Gastroesophageal sphincter (tissue), 4 donors: ENCODE measurements at regions not wholly inside any gene's neighbourhood (a gene's known extent, or its start where the extent isn't known, plus 50 kb on each side); places are given as distances from the start of the nearest gene placed in this dataset.

Experiments
- ATAC-seq: fragments of 150-250 bp; one replicate; pipeline ENCODE4 v1.9.1; 2016; ENCODE audit warnings: mild to moderate bottlenecking, moderate library complexity
- H3K27ac ChIP-seq, 4 donors: fragments of 200-600 bp; sonication (generic) in 3 of 4; 1 replicate in 3 of 4; 2 replicates in 1 of 4; pipeline ENCODE4 v1.5.1; 2016 to 2019
- H3K27me3 ChIP-seq: fragments of 200-600 bp; sonication (generic); one replicate; pipeline ENCODE4 v1.5.1; 2019
- H3K36me3 ChIP-seq, 2 donors: fragments of 200-600 bp; sonication (generic); one replicate each; pipeline ENCODE4 v1.5.1; 2019; ENCODE audit warnings: control low read depth in 1 of 2
- H3K4me1 ChIP-seq, 3 donors: fragments of 200-600 bp; sonication (generic); 1 replicate in 2 of 3; 2 replicates in 1 of 3; pipeline ENCODE4 v1.5.1; 2016 to 2019; ENCODE audit warnings: control low read depth in 2 of 3
- H3K4me3 ChIP-seq, 2 donors: fragments of 200-600 bp; sonication (generic); one replicate each; pipeline ENCODE4 v1.5.1; 2019; ENCODE audit warnings: mild to moderate bottlenecking in 1 of 2, moderate library complexity in 1 of 2
- H3K9me3 ChIP-seq, 3 donors: fragments of 200-600 bp; sonication (generic); one replicate each; pipeline ENCODE4 v1.5.1; 2017 to 2019; ENCODE audit warnings: control low read depth in 2 of 3
- EP300 ChIP-seq: sonication (generic); formaldehyde crosslinking; IDR thresholded peaks from one replicate; pipeline ENCODE4 v1.6.1; 2017; ENCODE audit warnings: antibody characterized with exemption, mild to moderate bottlenecking
- POLR2A ChIP-seq, 2 donors: fragments of 450-650 bp; IDR thresholded peaks; one replicate each; pipeline ENCODE4 v1.6.1; 2017; ENCODE audit warnings: antibody characterized with exemption in 2 of 2, mild to moderate bottlenecking in 2 of 2, moderate library complexity in 1 of 2
- POLR2AphosphoS5 ChIP-seq: sonication (generic); formaldehyde crosslinking; IDR thresholded peaks from one replicate; pipeline ENCODE4 v1.6.1; 2017; ENCODE audit warnings: antibody characterized with exemption
- WGBS, 2 donors: methylation state at CpG; one replicate each; pipeline ENCODE4 v1.1.5; 2018; ENCODE audit warnings: low coverage in 1 of 2; 5-methylcytosine and 5-hydroxymethylcytosine counted together
- TF ChIP-seq, protein P1 (sequence below), 4 experiments: fragments of 200-600 bp in 2 of 4; fragments of 450-650 bp in 2 of 4; sonication (generic) in 1 of 4; IDR thresholded peaks; one replicate each; pipeline ENCODE4 v1.5.1; 2017 to 2019; ENCODE audit warnings: antibody characterized with exemption in 4 of 4, mild to moderate bottlenecking in 2 of 4, moderate library complexity in 2 of 4

DNA sequence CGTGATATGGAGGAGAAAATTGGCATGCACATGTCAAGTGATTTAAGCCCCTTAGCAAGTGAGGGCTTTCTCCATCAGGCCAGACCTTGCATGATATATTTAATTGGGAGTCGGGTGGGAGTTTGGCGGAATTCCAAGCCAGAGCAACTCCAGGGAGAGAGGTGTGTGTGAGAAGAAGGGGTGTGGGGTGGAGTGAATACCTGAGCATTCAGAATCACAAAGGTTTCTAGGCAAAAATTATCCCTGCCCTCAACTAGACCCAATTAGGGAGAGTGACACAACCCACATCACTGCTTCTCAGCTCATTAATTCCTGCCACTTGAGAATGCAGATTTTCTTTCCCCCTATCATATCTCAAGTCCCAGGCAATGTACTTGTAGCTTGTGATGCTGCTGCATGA is 279.7 kb upstream of the TUT7 start:
- H3K4me1 ChIP-seq = no peaks in the 10 kb centered on the region
- ATAC-seq = no peak
- 68 to 100% methylated on average over 1 to 3 of the region's 3 CpGs for WGBS, 2 donors
- H3K27me3 ChIP-seq = no peaks in the 10 kb centered on the region
- TF ChIP-seq POLR2AphosphoS5 (no peak), POLR2A (IDR thresholded peaks at IDR 0.05) (no peak), EP300 (no peak)
- TF ChIP-seq, protein P1, sequence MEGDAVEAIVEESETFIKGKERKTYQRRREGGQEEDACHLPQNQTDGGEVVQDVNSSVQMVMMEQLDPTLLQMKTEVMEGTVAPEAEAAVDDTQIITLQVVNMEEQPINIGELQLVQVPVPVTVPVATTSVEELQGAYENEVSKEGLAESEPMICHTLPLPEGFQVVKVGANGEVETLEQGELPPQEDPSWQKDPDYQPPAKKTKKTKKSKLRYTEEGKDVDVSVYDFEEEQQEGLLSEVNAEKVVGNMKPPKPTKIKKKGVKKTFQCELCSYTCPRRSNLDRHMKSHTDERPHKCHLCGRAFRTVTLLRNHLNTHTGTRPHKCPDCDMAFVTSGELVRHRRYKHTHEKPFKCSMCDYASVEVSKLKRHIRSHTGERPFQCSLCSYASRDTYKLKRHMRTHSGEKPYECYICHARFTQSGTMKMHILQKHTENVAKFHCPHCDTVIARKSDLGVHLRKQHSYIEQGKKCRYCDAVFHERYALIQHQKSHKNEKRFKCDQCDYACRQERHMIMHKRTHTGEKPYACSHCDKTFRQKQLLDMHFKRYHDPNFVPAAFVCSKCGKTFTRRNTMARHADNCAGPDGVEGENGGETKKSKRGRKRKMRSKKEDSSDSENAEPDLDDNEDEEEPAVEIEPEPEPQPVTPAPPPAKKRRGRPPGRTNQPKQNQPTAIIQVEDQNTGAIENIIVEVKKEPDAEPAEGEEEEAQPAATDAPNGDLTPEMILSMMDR (IDR thresholded peaks at IDR 0.05) = no peak
- no peak overlapping the region for H3K4me3 ChIP-seq
- H3K9me3 ChIP-seq = no peaks in the 10 kb centered on the region
- no peaks in the 10 kb centered on the region for H3K36me3 ChIP-seq
- no peak overlapping the region for H3K27ac ChIP-seq

DNA sequence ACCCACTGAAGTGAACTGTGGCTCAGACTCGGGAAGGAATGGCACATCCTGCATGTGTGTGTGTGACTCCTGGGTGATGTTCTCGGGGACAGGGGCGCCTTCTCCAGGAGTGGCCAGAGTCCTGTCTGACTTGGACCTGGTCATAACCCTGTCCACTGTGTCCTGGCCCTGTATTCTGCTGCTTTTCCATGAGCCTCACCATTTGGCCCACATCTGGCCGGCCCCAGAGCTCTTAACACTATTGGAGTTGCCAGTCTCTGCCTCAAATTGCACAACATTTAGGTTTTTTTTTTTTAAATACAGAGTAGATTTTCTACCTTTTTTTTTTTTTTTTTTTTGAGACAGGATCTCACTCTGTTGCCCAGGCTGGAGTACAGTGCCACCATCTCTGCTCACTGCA is 278.3 kb upstream of the TUT7 start:
- no peak for TF ChIP-seq POLR2A (IDR thresholded peaks at IDR 0.05)
- TF ChIP-seq EP300 = no peak
- no peak for TF ChIP-seq POLR2AphosphoS5
- TF ChIP-seq, protein P1 (IDR thresholded peaks at IDR 0.05) = no peak
- Histone ChIP-seq H3K4me3 (no peak overlapping the region), H3K27me3 (no peaks in the 10 kb centered on the region), H3K27ac (no peak overlapping the region), H3K9me3 (no peaks in the 10 kb centered on the region), H3K36me3 (no peaks in the 10 kb centered on the region), H3K4me1 (no peaks in the 10 kb centered on the region)
- WGBS, 2 donors = 95 to 100% methylated on average over 1 to 3 of the region's 4 CpGs
- no peak for ATAC-seq

DNA sequence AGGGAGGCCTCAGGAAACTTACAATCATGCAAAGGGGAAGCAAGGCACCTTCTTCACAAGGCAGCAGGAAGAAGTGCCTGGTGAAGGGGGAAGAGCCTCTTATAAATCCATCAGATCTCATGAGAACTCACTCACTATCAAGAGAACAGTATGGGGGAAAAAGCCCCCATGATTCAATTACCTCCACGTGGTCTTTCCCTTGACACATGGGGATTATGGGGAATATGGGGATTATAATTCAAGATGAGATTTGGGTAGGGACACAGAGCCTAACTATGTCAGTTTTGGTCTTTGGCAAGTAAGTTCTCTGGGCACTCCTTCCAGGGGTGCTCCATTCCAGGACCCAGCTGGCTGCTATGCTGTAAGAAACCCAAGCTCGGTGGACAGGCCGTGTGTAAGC is 275.3 kb upstream of the TUT7 start:
- WGBS, 2 donors = 76 to 80% methylated on average over 2 of the region's 3 CpGs
- ATAC-seq = no peak

DNA sequence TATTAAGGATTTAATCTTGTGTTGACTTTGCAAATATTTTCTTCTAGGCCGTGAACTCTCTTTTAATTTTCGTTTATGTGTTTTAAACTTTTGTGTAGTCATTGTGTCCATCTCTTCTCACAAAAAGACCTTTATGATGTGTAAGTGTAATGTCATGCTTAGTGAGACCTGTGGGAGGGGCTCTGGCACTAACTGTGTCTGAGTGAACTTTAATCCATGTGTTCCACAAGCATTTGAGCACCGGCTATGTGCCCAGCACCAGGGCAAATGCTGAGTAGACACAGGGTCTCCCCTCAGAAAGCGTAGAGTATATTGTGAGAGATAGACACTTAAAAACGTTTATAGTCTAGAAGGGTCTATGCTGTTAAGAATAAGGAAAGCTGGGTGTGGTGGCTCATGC is 272.6 kb upstream of the TUT7 start:
- ATAC-seq = no peak
- Histone ChIP-seq H3K27me3 (no peaks in the 10 kb centered on the region), H3K9me3 (no peaks in the 10 kb centered on the region), H3K27ac (no peak overlapping the region), H3K4me1 (peaks cover 0 to 7% (median 0%) of the 10 kb centered on the region in 3 donors), H3K36me3 (no peaks in the 10 kb centered on the region), H3K4me3 (no peak overlapping the region)
- whole genome bisulfite sequencing, 2 donors = 94 to 100% methylated on average over 1 to 5 of the region's 5 CpGs
- TF ChIP-seq POLR2AphosphoS5 = no peak
- TF ChIP-seq EP300 = no peak
- TF ChIP-seq POLR2A (IDR thresholded peaks at IDR 0.05) = no peak
- TF ChIP-seq, protein P1 (IDR thresholded peaks at IDR 0.05) = no peak

More for the DNA sequence above, 275.3 kb upstream of the TUT7 start:
- H3K4me1 ChIP-seq = peaks cover 0 to 4% (median 0%) of the 10 kb centered on the region in 3 donors
- H3K4me3 ChIP-seq = no peak overlapping the region
- no peaks in the 10 kb centered on the region for H3K36me3 ChIP-seq
- H3K27ac ChIP-seq = no peak overlapping the region
- H3K27me3 ChIP-seq = no peaks in the 10 kb centered on the region
- TF ChIP-seq EP300 = no peak
- no peak for TF ChIP-seq POLR2A (IDR thresholded peaks at IDR 0.05)
- TF ChIP-seq, protein P1 (IDR thresholded peaks at IDR 0.05) = no peak
- no peak for TF ChIP-seq POLR2AphosphoS5
- no peaks in the 10 kb centered on the region for H3K9me3 ChIP-seq

DNA sequence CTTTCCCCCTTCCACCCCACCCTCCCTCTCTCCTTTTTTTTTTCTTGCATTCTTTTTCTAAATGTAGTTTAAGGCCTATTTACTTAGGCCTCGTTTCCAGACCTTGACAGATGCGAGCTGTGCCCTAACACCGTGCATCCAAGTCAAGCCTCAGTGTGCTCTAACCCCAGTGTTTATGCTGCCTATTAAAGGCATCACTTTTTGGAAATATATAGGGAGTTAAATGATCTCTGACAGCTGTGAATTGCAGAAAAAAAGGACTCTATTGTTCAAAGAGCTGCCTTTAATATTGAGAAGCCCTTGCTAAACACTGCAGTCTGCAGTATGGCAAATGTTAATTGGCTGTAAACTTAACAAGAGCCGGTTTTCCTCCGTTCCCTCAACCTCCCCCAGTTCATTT is 270.4 kb upstream of the TUT7 start:
- Histone ChIP-seq H3K27me3 (no peaks in the 10 kb centered on the region), H3K9me3 (no peaks in the 10 kb centered on the region), H3K4me3 (no peak overlapping the region), H3K36me3 (no peaks in the 10 kb centered on the region), H3K4me1 (peaks cover 0 to 7% (median 0%) of the 10 kb centered on the region in 3 donors), H3K27ac (peak overlapping the region in 3 of 4 donors; percentile 15 to 26 (median 19))
- TF ChIP-seq POLR2A (IDR thresholded peaks at IDR 0.05) = no peak
- TF ChIP-seq, protein P1 (IDR thresholded peaks at IDR 0.05) = no peak
- 18 to 29% methylated on average over 5 of the region's 5 CpGs for WGBS, 2 donors
- ATAC-seq = no peak
